ENCODE measurements at regions not wholly inside any gene's neighbourhood (a gene's known extent, or its start where the extent isn't known, plus 50 kb on each side); places are given as distances from the start of the nearest gene placed in this dataset.

- Mint-ChIP-seq H3K27me3 (ENCODE audit: low read depth in 3 of 3) (no peaks in the 10 kb centered on the region), H3K9me3 (peaks cover 0 to 6% (median 0%) of the 10 kb centered on the region in 7 donors), H3K4me3 (no peak overlapping the region), H3K4me1 (no peaks in the 10 kb centered on the region), H3K36me3 (no peaks in the 10 kb centered on the region), H3K27ac (no peak overlapping the region)
- no peak overlapping the region for H3K4me2 ChIP-seq (replicated peaks; ENCODE audit: extremely low read depth, low read length, poor library complexity, severe bottlenecking)
- H3K27ac ChIP-seq (ENCODE audit: low read depth in 1 of 2, low read length in 2 of 2) = no peak overlapping the region
- WGBS (ENCODE audit: insufficient coverage) = no CpG with 5 or more reads among the region's 1 CpG
- H3K79me2 ChIP-seq (ENCODE audit: insufficient read depth, low read length) = no peaks in the 10 kb centered on the region
- H3K9ac ChIP-seq (ENCODE audit: insufficient read depth, low read length, poor library complexity, severe bottlenecking) = no peak overlapping the region
- no peaks in the 10 kb centered on the region for H3K27me3 ChIP-seq (ENCODE audit: control insufficient read depth in 2 of 2, insufficient read depth in 2 of 2, low read length in 2 of 2)
- H3K4me1 ChIP-seq (ENCODE audit: control insufficient read depth in 1 of 2, insufficient read depth in 2 of 2, low read length in 2 of 2) = no peaks in the 10 kb centered on the region
- no peaks in the 10 kb centered on the region for H3K36me3 ChIP-seq (replicated peaks in 1 of 2; ENCODE audit: control insufficient read depth in 1 of 2, insufficient read depth in 2 of 2, low read length in 2 of 2)
- no peak for DNase-seq
- no peaks in the 10 kb centered on the region for H4K20me1 ChIP-seq (ENCODE audit: insufficient read depth, low read length)
- H3K4me3 ChIP-seq (replicated peaks in 1 of 3; ENCODE audit: low read depth in 2 of 3, low read length in 3 of 3) = no peak overlapping the region
- intact Hi-C loops (cut with micrococcal nuclease) = no loop called here
- no peak for TF ChIP-seq CTCF (IDR thresholded peaks at IDR 0.05)
- no peaks in the 10 kb centered on the region for H3K9me3 ChIP-seq (replicated peaks in 1 of 2; ENCODE audit: control insufficient read depth in 1 of 2, insufficient read depth in 1 of 2, low read length in 2 of 2)
- no peak overlapping the region for H2AFZ ChIP-seq (ENCODE audit: insufficient read depth, low read depth, low read length, poor library complexity, severe bottlenecking)
Observed at GRCh38 chr11:37496201-37496600, 898.2 kb upstream of the RAG2 start.

DNA sequence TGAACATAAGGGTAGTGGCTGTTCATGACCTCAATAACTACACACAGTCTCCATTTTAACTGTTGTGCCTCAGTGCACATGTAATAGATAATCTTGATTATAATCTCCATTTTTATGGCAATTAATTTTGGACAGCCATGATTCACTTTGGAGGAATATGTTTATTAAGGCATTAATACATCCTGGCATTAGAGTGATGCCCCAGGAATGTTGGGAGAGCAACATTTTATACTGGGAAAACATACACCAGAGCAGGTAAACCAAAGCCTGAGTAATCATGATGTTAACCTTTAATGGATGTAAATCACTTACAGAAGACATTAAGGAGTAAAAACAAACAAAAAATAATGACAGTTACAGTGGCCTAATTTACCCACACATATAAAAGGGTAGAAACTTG is 886.3 kb upstream of the RAG2 start:
- no peaks in the 10 kb centered on the region for H3K9me3 ChIP-seq (replicated peaks in 1 of 2; ENCODE audit: control insufficient read depth in 1 of 2, insufficient read depth in 1 of 2, low read length in 2 of 2)
- H3K36me3 ChIP-seq (replicated peaks in 1 of 2; ENCODE audit: control insufficient read depth in 1 of 2, insufficient read depth in 2 of 2, low read length in 2 of 2) = no peaks in the 10 kb centered on the region
- H3K4me2 ChIP-seq (replicated peaks; ENCODE audit: extremely low read depth, low read length, poor library complexity, severe bottlenecking) = no peak overlapping the region
- no peak for TF ChIP-seq CTCF (IDR thresholded peaks at IDR 0.05)
- Mint-ChIP-seq H3K9me3 (peaks cover 0 to 4% (median 2%) of the 10 kb centered on the region in 7 donors), H3K27me3 (ENCODE audit: low read depth in 3 of 3) (peaks cover 0 to 2% (median 0%) of the 10 kb centered on the region in 3 donors), H3K36me3 (no peaks in the 10 kb centered on the region), H3K27ac (no peak overlapping the region), H3K4me1 (no peaks in the 10 kb centered on the region), H3K4me3 (no peak overlapping the region)
- no peaks in the 10 kb centered on the region for H3K27me3 ChIP-seq (ENCODE audit: control insufficient read depth in 2 of 2, insufficient read depth in 2 of 2, low read length in 2 of 2)
- intact Hi-C loops (cut with micrococcal nuclease) = no loop called here
- H3K79me2 ChIP-seq (ENCODE audit: insufficient read depth, low read length) = no peaks in the 10 kb centered on the region
- DNase-seq = no peak
- no peak overlapping the region for H2AFZ ChIP-seq (ENCODE audit: insufficient read depth, low read depth, low read length, poor library complexity, severe bottlenecking)
- no peak overlapping the region for H3K27ac ChIP-seq (ENCODE audit: low read depth in 1 of 2, low read length in 2 of 2)
- no peaks in the 10 kb centered on the region for H4K20me1 ChIP-seq (ENCODE audit: insufficient read depth, low read length)
- H3K4me1 ChIP-seq (ENCODE audit: control insufficient read depth in 1 of 2, insufficient read depth in 2 of 2, low read length in 2 of 2) = no peaks in the 10 kb centered on the region
- no peak overlapping the region for H3K9ac ChIP-seq (ENCODE audit: insufficient read depth, low read length, poor library complexity, severe bottlenecking)
- no peak overlapping the region for H3K4me3 ChIP-seq (replicated peaks in 1 of 3; ENCODE audit: low read depth in 2 of 3, low read length in 3 of 3)
